PC-9 (cell line): ENCODE measurements at regions not wholly inside any gene's neighbourhood (a gene's known extent, or its start where the extent isn't known, plus 50 kb on each side); places are given as distances from the start of the nearest gene placed in this dataset.

Source experiments
- BruUV-seq: library from RNA; stranded (reverse); fragments of 400-500 nt; replicated peaks from 2 replicates; lab custom pipeline; 2021; lab: Mats Ljungman, UMichigan
- CTCF ChIA-PET: fragments of 300-600 bp; sonication (Branson Sonifier 250); formaldehyde crosslinking; loops from one replicate; lab custom pipeline; 2022; ENCODE audit warnings: antibody characterized with exemption; lab: Charles Lee
- POLR2A ChIA-PET: fragments of 300-600 bp; sonication (Branson Sonifier 250); formaldehyde crosslinking; loops from one replicate; lab custom pipeline; 2022; ENCODE audit warnings: antibody characterized with exemption; ENCODE audit not compliant: unreplicated experiment; lab: Charles Lee
- DNase-seq, 2 experiments: peaks; one replicate each; pipeline versions ENCODE4 v3.0.0 to v3.0.0-alpha.2; 2015 to 2022; ENCODE audit warnings: mixed read lengths in 1 of 2
- H2AFZ ChIP-seq: fragments of 200-600 bp; sonication (generic); 2 replicates; pipeline ENCODE4 v1.8.1; 2017; ENCODE audit warnings: antibody characterized with exemption
- H3F3A ChIP-seq: fragments of 200-600 bp; sonication (generic); 2 replicates; pipeline ENCODE4 v1.8.1; 2017; ENCODE audit warnings: antibody characterized with exemption, mild to moderate bottlenecking, low read depth; ENCODE audit not compliant: insufficient read depth
- H3K27ac ChIP-seq: fragments of 200-600 bp; sonication (generic); 2 replicates; pipeline ENCODE4 v1.6.1; 2016; ENCODE audit warnings: mixed run types
- H3K27me3 ChIP-seq: fragments of 200-600 bp; sonication (generic); 2 replicates; pipeline ENCODE4 v1.6.1; 2016; ENCODE audit warnings: low read depth, mixed run types; ENCODE audit not compliant: insufficient read depth
- H3K36me3 ChIP-seq: fragments of 200-600 bp; sonication (generic); 2 replicates; pipeline ENCODE4 v1.6.1; 2016; ENCODE audit warnings: low read depth, mixed run types
- H3K4me1 ChIP-seq: fragments of 200-600 bp; sonication (generic); replicated peaks from 2 replicates; pipeline ENCODE4 v1.6.1; 2016; ENCODE audit warnings: mixed run types; ENCODE audit not compliant: insufficient read depth
- H3K4me2 ChIP-seq: fragments of 200-600 bp; sonication (generic); 2 replicates; pipeline ENCODE4 v1.6.1; 2017; ENCODE audit warnings: mixed run types
- H3K4me3 ChIP-seq: fragments of 200-600 bp; sonication (generic); 2 replicates; pipeline ENCODE4 v1.6.1; 2016; ENCODE audit warnings: mixed run types
- H3K79me2 ChIP-seq: fragments of 200-600 bp; sonication (generic); 2 replicates; pipeline ENCODE4 v1.6.1; 2017; ENCODE audit warnings: low read depth, mixed run types
- H3K9me2 ChIP-seq: fragments of 200-600 bp; sonication (generic); 2 replicates; pipeline ENCODE4 v1.8.1; 2017; ENCODE audit warnings: mild to moderate bottlenecking; ENCODE audit not compliant: insufficient read depth
- H3K9me3 ChIP-seq: fragments of 200-600 bp; sonication (generic); 2 replicates; pipeline ENCODE4 v1.8.1; 2016; ENCODE audit warnings: low read depth; ENCODE audit not compliant: insufficient read depth
- H4K20me1 ChIP-seq: fragments of 200-600 bp; sonication (generic); 2 replicates; pipeline ENCODE4 v1.8.1; 2017; ENCODE audit not compliant: insufficient read depth
- EZH2 ChIP-seq: fragments of 200-600 bp; sonication (generic); IDR thresholded peaks from 2 replicates; pipeline ENCODE4 v1.8.0; 2017; ENCODE audit warnings: antibody characterized with exemption, low read depth
- intact Hi-C: fragments of 100-400 bp; cut with micrococcal nuclease; formaldehyde crosslinking; loops from one replicate; pipeline ENCODE4 v1.10.0; 2022; ENCODE audit not compliant: unreplicated experiment
- TF ChIP-seq, protein P1 (sequence below): fragments of 200-600 bp; sonication (generic); conservative IDR thresholded peaks from 2 replicates; pipeline ENCODE4 v1.6.1; 2017; ENCODE audit warnings: mixed run types, antibody characterized with exemption, mild to moderate bottlenecking, moderate library complexity

- ChIA-PET CTCF (no interaction called here), POLR2A (no interaction called here)
- H3K27me3 ChIP-seq: 0 out of 2 replicates have a peak, but pooled peaks cover 5% of the 10 kb centered on the region
- no peaks in the 10 kb centered on the region for H3K4me1 ChIP-seq
- TF ChIP-seq EZH2: no peak
- TF ChIP-seq, protein P1, sequence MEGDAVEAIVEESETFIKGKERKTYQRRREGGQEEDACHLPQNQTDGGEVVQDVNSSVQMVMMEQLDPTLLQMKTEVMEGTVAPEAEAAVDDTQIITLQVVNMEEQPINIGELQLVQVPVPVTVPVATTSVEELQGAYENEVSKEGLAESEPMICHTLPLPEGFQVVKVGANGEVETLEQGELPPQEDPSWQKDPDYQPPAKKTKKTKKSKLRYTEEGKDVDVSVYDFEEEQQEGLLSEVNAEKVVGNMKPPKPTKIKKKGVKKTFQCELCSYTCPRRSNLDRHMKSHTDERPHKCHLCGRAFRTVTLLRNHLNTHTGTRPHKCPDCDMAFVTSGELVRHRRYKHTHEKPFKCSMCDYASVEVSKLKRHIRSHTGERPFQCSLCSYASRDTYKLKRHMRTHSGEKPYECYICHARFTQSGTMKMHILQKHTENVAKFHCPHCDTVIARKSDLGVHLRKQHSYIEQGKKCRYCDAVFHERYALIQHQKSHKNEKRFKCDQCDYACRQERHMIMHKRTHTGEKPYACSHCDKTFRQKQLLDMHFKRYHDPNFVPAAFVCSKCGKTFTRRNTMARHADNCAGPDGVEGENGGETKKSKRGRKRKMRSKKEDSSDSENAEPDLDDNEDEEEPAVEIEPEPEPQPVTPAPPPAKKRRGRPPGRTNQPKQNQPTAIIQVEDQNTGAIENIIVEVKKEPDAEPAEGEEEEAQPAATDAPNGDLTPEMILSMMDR: no peak
- H3K9me3 ChIP-seq: no peaks in the 10 kb centered on the region
- DNase-seq: no peak
- intact Hi-C loops: no loop called here
- no peak overlapping the region for H2AFZ ChIP-seq
- no peaks in the 10 kb centered on the region for H4K20me1 ChIP-seq
- no peaks in the 10 kb centered on the region for H3K36me3 ChIP-seq
- no peaks in the 10 kb centered on the region for H3F3A ChIP-seq
- H3K4me3 ChIP-seq: no peak overlapping the region
- no TSS peak for BruUV-seq
- no peak overlapping the region for H3K27ac ChIP-seq
- H3K4me2 ChIP-seq: no peak overlapping the region
- H3K9me2 ChIP-seq: no peaks in the 10 kb centered on the region
- no peaks in the 10 kb centered on the region for H3K79me2 ChIP-seq
Observed at GRCh38 chr18:76588601-76589226, 93.7 kb upstream of the ZNF516 start.

DNA sequence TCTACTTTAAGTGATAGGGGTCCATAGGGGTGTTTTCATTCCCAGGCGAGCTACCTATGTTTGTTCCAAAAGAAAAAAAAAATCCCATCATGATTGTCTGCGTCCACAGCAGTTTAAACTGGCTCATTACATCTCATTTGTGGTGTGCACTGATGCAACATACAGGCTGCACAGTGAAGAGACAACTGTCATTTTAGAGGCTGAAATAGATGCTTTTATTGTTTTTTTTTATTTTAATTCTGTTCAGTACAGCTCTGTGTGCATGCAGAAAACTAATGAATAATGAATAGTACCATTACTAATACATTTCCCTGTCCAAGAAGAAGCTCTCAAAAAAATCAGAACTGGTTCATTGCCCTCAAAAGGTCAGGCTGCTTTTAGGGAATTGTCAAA, 92.8 kb upstream of the ZNF516 start:
- Histone ChIP-seq H3F3A (no peaks in the 10 kb centered on the region), H3K4me2 (no peak overlapping the region), H3K4me1 (no peaks in the 10 kb centered on the region), H3K27ac (no peak overlapping the region), H3K9me2 (no peaks in the 10 kb centered on the region), H3K9me3 (no peaks in the 10 kb centered on the region), H3K4me3 (no peak overlapping the region), H2AFZ (no peak overlapping the region), H3K79me2 (no peaks in the 10 kb centered on the region), H4K20me1 (no peaks in the 10 kb centered on the region), H3K27me3 (0 out of 2 replicates have a peak, but pooled peaks cover 5% of the 10 kb centered on the region), H3K36me3 (no peaks in the 10 kb centered on the region)
- POLR2A ChIA-PET: no interaction called here
- intact Hi-C loops: no loop called here
- no TSS peak for BruUV-seq
- TF ChIP-seq, protein P1: no peak
- TF ChIP-seq EZH2: no peak
- CTCF ChIA-PET: no interaction called here
- no peak for DNase-seq

- Histone ChIP-seq H3F3A (no peaks in the 10 kb centered on the region), H3K4me1 (no peaks in the 10 kb centered on the region), H3K4me2 (no peak overlapping the region), H4K20me1 (no peaks in the 10 kb centered on the region), H2AFZ (no peak overlapping the region), H3K4me3 (no peak overlapping the region), H3K9me3 (no peaks in the 10 kb centered on the region), H3K9me2 (no peaks in the 10 kb centered on the region), H3K27me3 (0 out of 2 replicates have a peak, but pooled peaks cover 5% of the 10 kb centered on the region), H3K27ac (no peak overlapping the region), H3K36me3 (no peaks in the 10 kb centered on the region), H3K79me2 (no peaks in the 10 kb centered on the region)
- DNase-seq: no peak
- no TSS peak for BruUV-seq
- intact Hi-C loops: no loop called here
- ChIA-PET CTCF (no interaction called here), POLR2A (no interaction called here)
- TF ChIP-seq, protein P1: no peak
- no peak for TF ChIP-seq EZH2
Observed at GRCh38 chr18:76587147-76587878, 92.3 kb upstream of the ZNF516 start.
